ENCODE measurements at regions not wholly inside any gene's neighbourhood (a gene's known extent, or its start where the extent isn't known, plus 50 kb on each side); places are given as distances from the start of the nearest gene placed in this dataset.

DNA sequence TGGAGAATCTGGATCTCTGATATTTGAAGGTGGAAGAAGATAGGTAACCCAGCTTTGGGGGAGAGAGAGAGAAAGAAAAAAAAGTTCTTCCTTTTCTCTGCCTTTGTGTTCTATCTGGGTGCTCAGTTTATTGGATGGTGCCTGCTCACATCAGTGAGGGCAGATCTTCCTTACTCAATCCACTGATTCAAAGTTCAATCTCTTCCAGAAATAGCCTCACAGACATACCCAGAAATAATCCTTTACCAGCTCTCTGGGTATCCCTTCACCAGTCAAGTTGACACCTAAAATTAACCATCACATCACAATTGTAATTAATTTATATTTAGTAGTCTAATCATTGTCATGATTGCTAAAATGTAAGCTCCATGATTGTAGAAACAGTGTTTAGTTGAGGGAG lies 189.1 kb downstream of the EPM2A start:
- H3K4me1 ChIP-seq, result no peaks in the 10 kb centered on the region
- intact Hi-C loops (cut with DNase I), result no loop called here
- no peak overlapping the region for H3K27ac ChIP-seq
- ATAC-seq, result no peak
- no peaks in the 10 kb centered on the region for H3K27me3 ChIP-seq (ENCODE audit: low read depth)
- H3K36me3 ChIP-seq, result no peaks in the 10 kb centered on the region
- TF ChIP-seq, protein P1, sequence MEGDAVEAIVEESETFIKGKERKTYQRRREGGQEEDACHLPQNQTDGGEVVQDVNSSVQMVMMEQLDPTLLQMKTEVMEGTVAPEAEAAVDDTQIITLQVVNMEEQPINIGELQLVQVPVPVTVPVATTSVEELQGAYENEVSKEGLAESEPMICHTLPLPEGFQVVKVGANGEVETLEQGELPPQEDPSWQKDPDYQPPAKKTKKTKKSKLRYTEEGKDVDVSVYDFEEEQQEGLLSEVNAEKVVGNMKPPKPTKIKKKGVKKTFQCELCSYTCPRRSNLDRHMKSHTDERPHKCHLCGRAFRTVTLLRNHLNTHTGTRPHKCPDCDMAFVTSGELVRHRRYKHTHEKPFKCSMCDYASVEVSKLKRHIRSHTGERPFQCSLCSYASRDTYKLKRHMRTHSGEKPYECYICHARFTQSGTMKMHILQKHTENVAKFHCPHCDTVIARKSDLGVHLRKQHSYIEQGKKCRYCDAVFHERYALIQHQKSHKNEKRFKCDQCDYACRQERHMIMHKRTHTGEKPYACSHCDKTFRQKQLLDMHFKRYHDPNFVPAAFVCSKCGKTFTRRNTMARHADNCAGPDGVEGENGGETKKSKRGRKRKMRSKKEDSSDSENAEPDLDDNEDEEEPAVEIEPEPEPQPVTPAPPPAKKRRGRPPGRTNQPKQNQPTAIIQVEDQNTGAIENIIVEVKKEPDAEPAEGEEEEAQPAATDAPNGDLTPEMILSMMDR (IDR thresholded peaks at IDR 0.05), result no peak
- no peaks in the 10 kb centered on the region for H3K9me3 ChIP-seq
- H3K4me3 ChIP-seq, result no peak overlapping the region
- DNase-seq, result no peak

DNA sequence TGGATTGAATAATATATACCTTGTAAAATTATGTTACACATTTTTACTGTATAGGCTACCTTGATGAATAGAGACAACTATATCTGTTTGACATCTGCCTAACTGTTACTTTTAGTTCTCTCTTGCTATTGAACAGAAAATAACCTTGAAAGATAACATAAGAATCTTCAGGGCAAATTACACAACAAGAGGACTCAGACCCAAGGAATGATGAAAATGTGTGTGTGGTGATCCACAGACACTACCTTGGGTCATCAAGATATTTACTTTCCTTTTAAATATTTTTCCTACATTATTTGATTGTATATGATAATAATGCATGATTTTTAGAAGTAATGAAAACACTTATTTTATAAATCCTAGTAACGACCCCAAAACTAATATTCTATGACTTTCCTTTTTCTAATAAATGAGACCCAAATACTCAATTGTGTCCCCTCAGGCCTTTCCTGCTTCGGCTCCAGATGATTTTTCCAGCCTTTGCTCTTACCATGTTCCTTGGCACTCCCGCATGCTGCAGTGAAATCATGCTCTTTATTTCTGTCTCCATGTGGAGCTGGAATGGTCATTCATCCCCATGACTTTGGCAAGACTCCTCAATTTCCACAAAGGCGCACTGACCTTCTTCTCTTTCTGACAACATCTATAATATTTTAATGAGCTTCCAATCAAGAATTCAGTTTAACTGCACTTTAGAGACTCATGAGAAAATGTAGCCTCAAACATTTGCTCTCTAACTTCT lies 187.6 kb downstream of the EPM2A start:
- Histone ChIP-seq H3K27me3 (ENCODE audit: low read depth) (no peaks in the 10 kb centered on the region), H3K27ac (no peak overlapping the region), H3K36me3 (no peaks in the 10 kb centered on the region), H3K4me1 (no peaks in the 10 kb centered on the region), H3K9me3 (no peaks in the 10 kb centered on the region), H3K4me3 (no peak overlapping the region)
- intact Hi-C loops (cut with DNase I), result no loop called here
- TF ChIP-seq, protein P1 (IDR thresholded peaks at IDR 0.05), result no peak
- DNase-seq, result no peak
- no peak for ATAC-seq

DNA sequence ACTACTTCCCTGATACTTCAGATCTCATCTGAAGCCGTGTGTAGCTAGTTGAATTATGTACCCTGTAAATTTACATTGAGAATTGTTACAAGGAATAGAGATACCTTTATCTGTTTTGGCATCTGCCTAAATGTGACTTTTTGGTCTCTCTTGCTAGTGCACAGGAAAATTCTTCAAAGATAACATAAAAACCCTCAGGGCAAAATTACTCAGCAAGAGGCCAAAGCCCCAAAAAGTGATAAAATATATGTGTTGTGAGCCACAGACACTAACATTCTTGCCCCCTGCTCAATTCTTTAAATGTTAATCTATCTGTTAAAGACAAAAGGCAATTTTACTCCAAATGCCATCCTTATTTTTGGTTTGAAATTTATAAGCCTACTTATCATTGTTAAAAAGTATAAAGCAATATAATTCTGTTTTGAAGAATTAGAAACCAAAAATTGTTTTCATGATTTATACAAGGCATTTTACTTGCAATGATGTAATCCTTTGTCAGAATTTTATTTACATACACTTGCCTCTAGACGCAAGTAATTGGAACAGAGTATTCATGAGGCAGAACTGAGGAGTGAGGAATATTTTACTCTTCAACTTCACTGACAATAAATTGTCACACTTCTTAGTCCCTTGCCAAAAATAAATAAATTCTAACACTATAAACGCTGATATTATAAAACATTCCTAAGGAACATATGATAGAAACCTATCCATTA lies 186.2 kb downstream of the EPM2A start:
- TF ChIP-seq, protein P1 (IDR thresholded peaks at IDR 0.05), result no peak
- intact Hi-C loops (cut with DNase I), result no loop called here
- no peaks in the 10 kb centered on the region for H3K36me3 ChIP-seq
- H3K4me1 ChIP-seq, result no peaks in the 10 kb centered on the region
- no peak overlapping the region for H3K27ac ChIP-seq
- no peaks in the 10 kb centered on the region for H3K9me3 ChIP-seq
- DNase-seq, result no peak
- no peak overlapping the region for H3K4me3 ChIP-seq
- H3K27me3 ChIP-seq (ENCODE audit: low read depth), result no peaks in the 10 kb centered on the region
- no peak for ATAC-seq

DNA sequence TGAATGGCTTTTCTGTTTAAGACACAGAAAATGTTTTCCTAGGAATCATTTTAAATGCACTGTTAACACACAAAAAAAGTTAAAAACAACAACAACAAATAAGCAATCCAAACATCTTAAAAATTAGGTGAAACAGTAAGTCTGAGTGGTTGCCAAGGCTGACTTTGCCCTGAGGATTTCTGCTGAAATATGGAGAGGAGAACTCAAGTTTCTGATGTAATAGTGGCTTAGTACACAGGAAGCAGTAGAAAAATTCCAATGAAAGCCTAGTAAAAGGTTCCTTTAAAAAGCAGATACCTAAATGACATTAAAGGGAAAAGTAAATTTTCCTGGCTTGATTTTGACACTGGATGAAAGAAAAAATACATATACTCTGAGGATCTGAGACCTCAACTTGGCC lies 184.2 kb downstream of the EPM2A start:
- DNase-seq (no peak), ATAC-seq (no peak)
- TF ChIP-seq, protein P1 (IDR thresholded peaks at IDR 0.05), result no peak
- Histone ChIP-seq H3K4me3 (no peak overlapping the region), H3K27me3 (ENCODE audit: low read depth) (no peaks in the 10 kb centered on the region), H3K9me3 (no peaks in the 10 kb centered on the region), H3K36me3 (no peaks in the 10 kb centered on the region), H3K4me1 (no peaks in the 10 kb centered on the region), H3K27ac (no peak overlapping the region)
- intact Hi-C loops (cut with DNase I), result no loop called here

DNA sequence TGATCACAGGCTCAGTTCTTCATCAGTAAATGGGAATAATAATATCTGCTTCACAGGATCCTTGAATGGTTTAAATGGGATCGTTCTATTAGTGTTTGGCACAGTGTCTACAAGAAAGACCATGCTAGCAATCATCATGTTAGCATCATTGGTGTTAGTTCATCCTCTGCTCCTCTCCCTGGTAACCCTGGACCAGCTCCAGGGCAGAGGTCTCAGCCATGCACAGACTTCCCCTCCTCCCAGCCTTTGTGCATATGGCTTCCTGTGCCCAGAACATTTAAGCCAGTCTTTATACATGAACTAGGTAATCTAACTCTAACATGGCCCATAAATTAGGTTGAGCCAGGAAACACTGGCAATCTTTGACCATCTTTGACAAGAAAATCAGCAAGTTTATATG lies 180.2 kb downstream of the EPM2A start:
- no peaks in the 10 kb centered on the region for H3K27me3 ChIP-seq (ENCODE audit: low read depth)
- H3K9me3 ChIP-seq, result no peaks in the 10 kb centered on the region
- H3K27ac ChIP-seq, result no peak overlapping the region
- DNase-seq (no peak), ATAC-seq (no peak)
- intact Hi-C loops (cut with DNase I), result no loop called here
- TF ChIP-seq, protein P1 (IDR thresholded peaks at IDR 0.05), result no peak
- H3K36me3 ChIP-seq, result no peaks in the 10 kb centered on the region
- H3K4me3 ChIP-seq, result no peak overlapping the region
- no peaks in the 10 kb centered on the region for H3K4me1 ChIP-seq
